Transverse colon (tissue), 4 donors: ENCODE measurements at regions not wholly inside any gene's neighbourhood (a gene's known extent, or its start where the extent isn't known, plus 50 kb on each side); places are given as distances from the start of the nearest gene placed in this dataset.

ENCODE experiments used
- CTCF ChIP-seq, 5 experiments: fragments of 200-600 bp in 3 of 5; fragments of 450-650 bp in 2 of 5; sonication (generic) in 3 of 5; IDR thresholded peaks; 1 replicate in 2 of 5; 2 replicates in 3 of 5; pipeline ENCODE4 v1.5.1; 2016 to 2017; ENCODE audit warnings: antibody characterized with exemption in 5 of 5, inconsistent platforms in 3 of 5, mild to moderate bottlenecking in 2 of 5, moderate library complexity in 1 of 5
- POLR2AphosphoS5 ChIP-seq, 3 donors: sonication (generic); formaldehyde crosslinking; IDR thresholded peaks; one replicate each; pipeline ENCODE4 v1.6.1; 2016; ENCODE audit warnings: antibody characterized with exemption in 3 of 3

GRCh38 chr4:102427371-102427998, 73.7 kb upstream of the NFKB1 start:
- TF ChIP-seq CTCF (IDR thresholded peaks at IDR 0.05) (no peak), POLR2AphosphoS5 (IDR thresholded peaks at IDR 0.05) (no peak)
